A673 (cell line): ENCODE measurements at regions not wholly inside any gene's neighbourhood (a gene's known extent, or its start where the extent isn't known, plus 50 kb on each side); places are given as distances from the start of the nearest gene placed in this dataset.

ENCODE experiments used
- BruUV-seq: library from RNA; stranded (reverse); fragments of 400-500 nt; replicated peaks from 2 replicates; lab custom pipeline; 2021; lab: Mats Ljungman, UMichigan
- CTCF ChIA-PET: fragments of 300-600 bp; sonication (Branson Sonifier 250); formaldehyde crosslinking; loops from one replicate; lab custom pipeline; 2022; ENCODE audit warnings: antibody characterized with exemption; lab: Charles Lee
- POLR2A ChIA-PET: fragments of 300-600 bp; sonication (Branson Sonifier 250); formaldehyde crosslinking; loops from one replicate; lab custom pipeline; 2022; ENCODE audit warnings: antibody characterized with exemption; ENCODE audit not compliant: low non-redundant PET; lab: Charles Lee
- DNase-seq: peaks from one replicate; pipeline ENCODE4 v3.0.0-alpha.2; 2015; ENCODE audit warnings: low spot score
- H3K27ac ChIP-seq: fragments of 200-600 bp; sonication (generic); 2 replicates; pipeline ENCODE4 v1.5.1; 2016; ENCODE audit warnings: mixed run types, low read depth, mild to moderate bottlenecking, mixed read lengths, antibody characterized with exemption, low read length; ENCODE audit not compliant: poor library complexity, severe bottlenecking
- H3K27me3 ChIP-seq: fragments of 200-600 bp; sonication (generic); replicated peaks from 2 replicates; pipeline ENCODE4 v1.6.1; 2017; ENCODE audit warnings: mixed run types, low read depth, mild to moderate bottlenecking, mixed read lengths, antibody characterized with exemption, low read length; ENCODE audit not compliant: insufficient read depth, poor library complexity
- H3K36me3 ChIP-seq: fragments of 200-600 bp; sonication (generic); 2 replicates; pipeline ENCODE4 v1.6.1; 2016; ENCODE audit warnings: mixed run types, mild to moderate bottlenecking, mixed read lengths, antibody characterized with exemption, low read length; ENCODE audit not compliant: insufficient read depth, poor library complexity, severe bottlenecking
- H3K4me1 ChIP-seq: fragments of 200-600 bp; sonication (generic); 2 replicates; pipeline ENCODE4 v1.6.1; 2017; ENCODE audit warnings: mixed run types, mild to moderate bottlenecking, mixed read lengths, antibody characterized with exemption, low read length; ENCODE audit not compliant: insufficient read depth, poor library complexity, severe bottlenecking
- H3K4me3 ChIP-seq: fragments of 200-600 bp; sonication (generic); 2 replicates; pipeline ENCODE4 v1.5.1; 2016; ENCODE audit warnings: low read depth, mixed run types, mild to moderate bottlenecking, mixed read lengths, low read length; ENCODE audit not compliant: poor library complexity, severe bottlenecking
- H3K9me3 ChIP-seq: fragments of 200-600 bp; sonication (generic); 2 replicates; pipeline ENCODE4 v1.6.1; 2016; ENCODE audit warnings: mixed run types, low read depth, mild to moderate bottlenecking, mixed read lengths, antibody characterized with exemption, low read length; ENCODE audit not compliant: poor library complexity, severe bottlenecking
- CTCF ChIP-seq: fragments of 300-800, 200-600 bp; sonication (generic); conservative IDR thresholded peaks from 2 replicates; pipeline ENCODE4 v1.5.1; 2017; ENCODE audit warnings: low read depth, mild to moderate bottlenecking, antibody characterized with exemption, low read length, moderate library complexity, mixed read lengths
- EZH2 ChIP-seq: fragments of 200-600 bp; sonication (generic); IDR thresholded peaks from 2 replicates; pipeline ENCODE4 v1.6.1; 2017; ENCODE audit warnings: borderline replicate concordance, low read depth, mild to moderate bottlenecking, mixed read lengths, antibody characterized with exemption, low read length; ENCODE audit not compliant: poor library complexity, severe bottlenecking
- intact Hi-C: fragments of 100-400 bp; cut with micrococcal nuclease; formaldehyde crosslinking; loops from one replicate; pipeline ENCODE4 v1.10.0; 2022; ENCODE audit not compliant: unreplicated experiment

- Histone ChIP-seq H3K9me3 (no peaks in the 10 kb centered on the region), H3K4me3 (no peak overlapping the region), H3K4me1 (no peaks in the 10 kb centered on the region), H3K36me3 (no peaks in the 10 kb centered on the region), H3K27me3 (peaks cover 7% of the 10 kb centered on the region), H3K27ac (no peak overlapping the region)
- ChIA-PET CTCF (no interaction called here), POLR2A (no interaction called here)
- intact Hi-C loops = no loop called here
- BruUV-seq = no TSS peak
- DNase-seq = no peak
- TF ChIP-seq CTCF = no peak
- TF ChIP-seq EZH2 = no peak
These were observed 274.6 kb downstream of the EDEM1 start for GRCh38 chr3:5462086-5462485.

GRCh38 chr3:5463991-5464390 is 276.5 kb downstream of the EDEM1 start:
- Histone ChIP-seq H3K4me3 (no peak overlapping the region), H3K9me3 (no peaks in the 10 kb centered on the region), H3K36me3 (no peaks in the 10 kb centered on the region), H3K4me1 (no peaks in the 10 kb centered on the region), H3K27me3 (peaks cover 7% of the 10 kb centered on the region), H3K27ac (no peak overlapping the region)
- TF ChIP-seq EZH2 = no peak
- no peak for TF ChIP-seq CTCF
- intact Hi-C loops = no loop called here
- ChIA-PET CTCF (no interaction called here), POLR2A (no interaction called here)
- BruUV-seq = no TSS peak
- DNase-seq = no peak

- no peak overlapping the region for H3K27ac ChIP-seq
- no peak overlapping the region for H3K4me3 ChIP-seq
- no peaks in the 10 kb centered on the region for H3K36me3 ChIP-seq
- ChIA-PET POLR2A (no interaction called here), CTCF (no interaction called here)
- DNase-seq = no peak
- peaks cover 7% of the 10 kb centered on the region for H3K27me3 ChIP-seq
- H3K9me3 ChIP-seq = no peaks in the 10 kb centered on the region
- TF ChIP-seq CTCF (no peak), EZH2 (no peak)
- no peaks in the 10 kb centered on the region for H3K4me1 ChIP-seq
- intact Hi-C loops = no loop called here
- no TSS peak for BruUV-seq
These were observed 277.1 kb downstream of the EDEM1 start for GRCh38 chr3:5464649-5465048.
